Lung microvascular endothelial cell (primary cell): ENCODE measurements at regions not wholly inside any gene's neighbourhood (a gene's known extent, or its start where the extent isn't known, plus 50 kb on each side); places are given as distances from the start of the nearest gene placed in this dataset.
"Not testable (repeated sequence)": the region's sequence is repeated elsewhere in the genome, so short reads cannot be mapped to it uniquely, and the experiment has no call there.

Experiments
- DNase-seq, 2 donors: peaks; one replicate each; pipeline versions ENCODE4 v3.0.0 to v3.0.0-alpha.2; 2010; ENCODE audit warnings: low read depth in 2 of 2

DNA sequence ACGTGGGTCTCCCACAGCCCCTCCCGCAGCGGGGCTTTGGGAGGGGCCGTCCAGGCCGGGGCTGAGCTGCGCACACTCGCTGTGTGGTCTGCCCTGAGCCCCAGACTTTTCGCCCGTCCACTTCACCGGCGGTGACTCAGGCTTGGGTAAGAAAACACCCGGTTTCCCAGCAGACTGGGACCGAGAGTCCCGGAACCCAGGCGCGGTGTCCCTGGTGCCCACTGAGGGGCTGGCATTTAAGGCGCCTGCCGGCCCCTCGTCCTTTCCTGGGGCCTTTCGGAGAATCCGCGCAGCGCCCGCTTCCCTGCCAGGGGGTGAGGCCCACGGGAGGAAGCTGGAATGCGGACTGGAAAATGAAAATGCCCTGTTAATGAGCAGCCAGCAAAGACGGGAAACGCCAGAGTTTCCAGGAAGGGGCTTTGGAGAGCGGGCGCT is 100.3 kb downstream of the C16orf95 start:
- peak in 1 of 2 donors; percentile 67 for DNase-seq

- DNase-seq: not testable (repeated sequence)
Observed at GRCh38 chr16:87217802-87218201, 99.4 kb downstream of the C16orf95 start.

DNA sequence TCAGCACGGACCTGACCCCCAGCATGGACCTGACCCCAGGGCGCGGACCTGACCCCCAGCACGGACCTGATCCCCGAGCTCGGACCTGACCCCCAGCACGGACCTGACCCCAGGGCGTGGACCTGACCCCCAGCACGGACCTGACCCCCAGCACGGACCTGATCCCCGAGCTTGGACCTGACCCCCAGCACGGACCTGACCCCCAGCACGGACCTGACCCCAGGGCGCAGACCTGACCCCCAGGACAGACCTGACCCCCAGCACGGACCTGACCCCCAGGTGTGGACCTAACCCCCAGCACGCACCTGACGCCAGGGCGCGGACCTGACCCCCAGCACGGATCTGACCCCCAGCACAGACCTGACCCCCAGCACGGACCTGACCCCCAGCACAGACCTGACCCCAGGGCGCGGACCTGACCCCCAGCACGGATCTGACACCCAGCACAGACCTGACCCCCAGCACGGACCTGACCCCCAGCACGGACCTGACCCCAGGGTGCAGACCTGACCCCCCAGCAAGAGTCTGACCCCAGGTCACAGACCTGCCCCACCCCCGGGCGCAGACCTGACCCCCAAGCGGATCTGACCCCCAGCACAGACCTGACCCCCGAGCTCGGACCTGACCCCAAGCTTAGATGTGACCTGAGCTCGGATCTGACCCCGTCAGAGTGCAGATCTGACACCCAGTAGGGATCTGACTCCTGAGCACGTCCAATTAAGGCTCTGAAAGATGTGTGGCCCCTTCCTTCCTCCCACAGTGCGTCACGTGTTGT is 98.7 kb downstream of the C16orf95 start:
- DNase-seq: no peak

DNA sequence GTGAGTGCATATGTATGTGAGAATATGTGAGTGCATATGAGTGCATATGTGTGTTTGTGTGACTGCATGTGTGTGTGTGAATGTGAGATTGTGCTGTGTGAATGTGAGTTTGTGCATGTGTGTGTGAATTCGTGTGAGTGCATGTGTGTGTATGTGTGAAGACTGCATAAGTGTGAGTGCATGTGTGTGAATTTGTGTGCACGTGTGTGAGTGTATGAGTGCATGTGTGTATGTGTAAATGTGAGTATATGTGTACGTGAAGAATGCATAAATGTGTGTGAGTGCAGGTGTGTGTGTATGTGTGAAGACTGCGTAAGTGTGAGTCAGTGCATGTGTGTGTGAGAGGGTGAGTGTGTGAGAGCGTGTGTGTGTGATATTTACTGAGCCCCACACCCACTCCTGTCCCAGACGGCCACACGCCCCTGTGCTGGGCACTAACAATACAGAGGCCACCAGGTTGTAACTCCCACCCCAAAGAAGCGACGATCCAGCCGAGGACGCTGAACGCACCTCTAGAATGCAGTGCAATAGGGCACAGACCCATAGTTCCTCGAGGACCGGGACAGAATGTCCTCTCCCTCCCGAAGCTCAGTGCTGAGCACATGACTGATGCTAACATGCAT is 97.8 kb downstream of the C16orf95 start:
- DNase-seq: no peak

DNA sequence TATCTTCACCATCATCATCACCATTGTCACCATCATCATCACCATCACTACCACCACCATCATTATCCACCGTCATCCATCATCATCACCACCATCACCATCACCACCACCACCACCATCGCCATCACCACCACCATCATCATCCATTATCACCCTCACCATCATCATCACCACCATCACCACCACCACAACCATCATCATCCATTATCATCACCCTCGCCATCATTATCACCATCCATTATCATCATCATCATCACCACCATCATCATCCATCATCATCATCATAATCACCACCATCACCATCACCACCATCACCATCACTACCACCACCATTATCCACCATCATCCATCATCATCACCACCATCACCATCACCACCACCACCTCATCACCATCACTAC is 95.6 kb downstream of the C16orf95 start:
- DNase-seq: no peak

- no peak for DNase-seq
Observed at GRCh38 chr16:87222335-87222734, 94.9 kb downstream of the C16orf95 start.

DNA sequence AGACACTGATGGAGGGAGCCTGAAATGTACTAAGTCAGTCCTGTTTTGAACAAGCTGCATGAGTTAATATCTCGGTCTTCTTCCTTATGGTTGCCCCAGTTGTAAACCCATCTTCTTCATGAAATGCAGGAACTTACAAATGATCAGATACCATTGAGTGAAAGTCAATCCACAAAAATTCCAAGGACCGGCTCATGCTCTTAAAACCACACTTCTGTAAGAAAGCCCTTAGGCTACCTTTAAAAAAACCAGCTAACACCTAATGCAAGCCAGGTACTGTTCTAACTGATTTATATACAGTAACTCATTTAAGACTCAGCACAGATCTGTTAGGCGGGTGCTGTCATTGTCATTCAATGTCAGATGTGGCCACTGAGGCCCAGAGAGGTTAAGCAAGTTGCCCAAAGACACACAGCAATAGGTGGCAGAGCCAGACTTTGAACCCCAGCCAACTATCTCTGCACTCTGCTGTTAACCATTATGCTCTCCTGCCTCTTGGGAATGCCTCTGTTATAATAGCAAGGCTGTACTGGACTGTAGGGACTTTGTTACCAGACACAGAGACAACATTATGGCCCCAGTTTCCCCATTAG is 93.4 kb downstream of the C16orf95 start:
- DNase-seq: no peak

GRCh38 chr16:87226926-87227295 is 90.3 kb downstream of the C16orf95 start:
- no peak for DNase-seq

DNA sequence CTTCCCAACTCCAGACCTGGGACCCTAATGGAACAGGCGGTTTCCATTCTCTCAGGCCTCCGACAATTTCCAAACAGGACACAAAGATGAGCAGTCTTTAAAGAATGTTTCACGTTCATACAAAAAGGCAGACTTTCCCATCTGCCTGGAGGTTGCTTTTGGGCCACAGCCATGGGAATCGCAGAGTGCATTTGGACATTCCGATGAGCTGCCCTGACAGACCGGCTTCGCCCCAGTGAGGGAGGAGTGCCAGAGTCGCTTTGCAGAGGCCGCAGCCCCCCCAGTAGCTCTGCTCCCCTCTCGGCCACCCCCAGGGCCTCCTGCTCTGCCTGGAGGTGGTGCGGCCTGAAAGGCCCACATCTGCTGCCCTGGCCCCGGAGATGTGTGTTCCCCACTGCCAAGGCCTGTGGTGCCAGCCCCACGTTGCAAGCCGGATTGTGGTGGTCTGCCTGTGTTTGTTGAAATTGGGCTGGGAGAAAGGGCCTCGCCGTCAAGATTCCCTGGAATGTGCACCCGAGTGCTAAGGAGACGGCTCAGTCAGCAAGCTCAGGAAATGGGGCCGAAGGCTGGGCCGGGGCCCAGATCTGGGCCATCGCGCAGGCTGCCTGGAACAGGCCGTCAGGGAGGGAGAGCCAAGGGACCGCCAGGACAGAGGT is 89.8 kb downstream of the C16orf95 start:
- DNase-seq: peak in 1 of 2 donors; percentile 63

- DNase-seq: no peak
Observed at GRCh38 chr16:87228363-87228762, 88.8 kb downstream of the C16orf95 start.

GRCh38 chr16:87229230-87230188 is 87.7 kb downstream of the C16orf95 start:
- DNase-seq: no peak

DNA sequence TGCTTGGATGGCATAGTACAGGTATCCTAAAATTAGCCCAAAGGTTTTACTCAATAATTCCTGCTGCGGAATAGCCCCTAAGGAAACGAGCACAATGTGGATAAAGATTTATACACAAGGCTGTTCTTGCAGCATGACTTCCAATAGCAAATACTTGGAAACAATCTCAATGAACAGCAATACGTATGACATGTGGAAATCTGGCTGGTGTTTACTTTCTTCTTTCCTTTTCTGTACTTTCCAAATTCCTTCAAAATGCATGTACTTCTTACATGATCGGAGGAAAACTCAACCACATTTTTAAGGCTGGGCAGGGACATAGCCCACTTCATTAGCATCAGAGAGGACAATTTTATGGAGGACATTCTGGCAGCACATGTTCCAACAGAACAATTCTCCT is 86.6 kb downstream of the C16orf95 start:
- no peak for DNase-seq

DNA sequence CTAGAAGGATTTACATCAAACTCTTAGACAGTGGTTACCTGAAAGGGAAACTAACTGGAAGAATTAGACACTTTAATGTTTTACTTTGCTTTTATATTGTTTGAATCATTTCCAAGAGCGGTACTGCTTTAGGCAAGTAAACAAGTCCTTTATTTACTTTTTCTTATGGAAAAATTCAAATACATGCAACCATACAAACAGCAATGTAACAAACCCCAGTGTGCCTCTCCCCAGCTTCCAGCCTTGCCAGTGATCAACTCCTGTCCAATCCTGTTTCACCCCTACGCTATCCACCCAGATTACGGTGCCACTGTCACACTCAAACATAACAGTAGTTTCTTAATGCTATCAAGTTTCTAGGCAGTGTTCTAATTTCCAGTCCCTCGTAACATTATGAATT is 85.9 kb downstream of the C16orf95 start:
- DNase-seq: no peak

- no peak for DNase-seq
Observed at GRCh38 chr16:87231911-87232310, 85.3 kb downstream of the C16orf95 start.

GRCh38 chr16:87233928-87234327 is 83.3 kb downstream of the C16orf95 start:
- DNase-seq: peak; percentile 34 to 63

GRCh38 chr16:87234601-87235000 is 82.6 kb downstream of the C16orf95 start:
- DNase-seq: no peak

GRCh38 chr16:87235810-87236515 is 81.2 kb downstream of the C16orf95 start:
- DNase-seq: no peak

DNA sequence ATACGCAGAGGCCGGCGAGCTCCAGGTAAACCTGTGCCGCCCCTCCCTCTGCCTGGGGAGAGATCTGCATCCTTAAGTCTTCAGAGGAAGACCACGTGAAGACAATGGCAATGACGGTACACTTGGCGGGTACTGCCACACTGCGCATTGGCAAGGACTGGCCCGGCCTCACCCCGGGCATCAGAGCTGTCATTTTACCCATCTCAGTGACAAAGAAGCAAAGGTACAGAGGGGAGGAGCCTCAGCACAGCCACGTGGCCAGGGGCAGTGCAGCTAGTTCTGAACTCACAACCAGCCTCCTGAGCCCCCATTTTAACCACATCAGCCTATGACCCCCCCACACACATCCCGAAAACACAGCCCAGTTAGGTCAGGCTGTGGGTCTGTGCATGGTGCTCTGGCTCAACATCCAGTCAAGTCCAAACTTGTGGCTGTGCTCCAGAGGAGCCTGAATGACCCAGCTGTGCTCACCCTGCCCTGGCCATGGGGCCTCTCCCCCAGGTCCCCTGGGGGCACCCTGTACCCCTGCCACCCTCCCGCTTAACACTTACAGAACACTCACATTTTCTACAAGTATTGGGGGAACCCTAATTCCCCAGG is 80.6 kb downstream of the C16orf95 start:
- no peak for DNase-seq

GRCh38 chr16:87238361-87238715 is 78.9 kb downstream of the C16orf95 start:
- no peak for DNase-seq

DNA sequence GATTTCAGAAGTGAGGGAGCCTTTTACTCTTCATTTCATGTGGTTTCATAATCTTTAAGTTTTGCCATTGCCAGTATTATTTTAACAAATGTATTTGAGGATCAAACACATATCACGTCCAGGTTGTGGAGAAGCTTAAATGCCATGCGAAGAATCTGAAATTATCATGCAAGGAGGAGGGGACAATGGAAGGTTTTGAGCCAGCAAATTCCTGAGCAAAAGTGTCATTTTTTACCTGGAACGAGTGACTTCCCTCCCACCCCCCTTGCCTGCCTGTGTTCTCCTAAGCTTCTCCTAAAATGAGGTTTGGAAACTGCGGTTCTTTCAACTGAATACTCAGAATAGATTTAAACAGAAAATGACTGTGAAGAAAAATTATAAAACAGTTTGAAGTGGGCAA is 77.6 kb downstream of the C16orf95 start:
- no peak for DNase-seq
